Skeletal muscle cell (primary cell): ENCODE measurements at regions not wholly inside any gene's neighbourhood (a gene's known extent, or its start where the extent isn't known, plus 50 kb on each side); places are given as distances from the start of the nearest gene placed in this dataset.

Source experiments
- DNase-seq: peaks from one replicate; pipeline ENCODE4 v3.0.0-alpha.2; 2010; ENCODE audit warnings: low read depth
- H3K4me3 ChIP-seq: 2 replicates; pipeline ENCODE4 v1.5.1; 2011; ENCODE audit warnings: low read depth, mild to moderate bottlenecking, control low read depth, low read length, moderate library complexity

- no peak overlapping the region for H3K4me3 ChIP-seq
- DNase-seq: no peak
These were observed 105.7 kb downstream of the TMEM174 start for GRCh38 chr5:73278693-73279092.

DNA sequence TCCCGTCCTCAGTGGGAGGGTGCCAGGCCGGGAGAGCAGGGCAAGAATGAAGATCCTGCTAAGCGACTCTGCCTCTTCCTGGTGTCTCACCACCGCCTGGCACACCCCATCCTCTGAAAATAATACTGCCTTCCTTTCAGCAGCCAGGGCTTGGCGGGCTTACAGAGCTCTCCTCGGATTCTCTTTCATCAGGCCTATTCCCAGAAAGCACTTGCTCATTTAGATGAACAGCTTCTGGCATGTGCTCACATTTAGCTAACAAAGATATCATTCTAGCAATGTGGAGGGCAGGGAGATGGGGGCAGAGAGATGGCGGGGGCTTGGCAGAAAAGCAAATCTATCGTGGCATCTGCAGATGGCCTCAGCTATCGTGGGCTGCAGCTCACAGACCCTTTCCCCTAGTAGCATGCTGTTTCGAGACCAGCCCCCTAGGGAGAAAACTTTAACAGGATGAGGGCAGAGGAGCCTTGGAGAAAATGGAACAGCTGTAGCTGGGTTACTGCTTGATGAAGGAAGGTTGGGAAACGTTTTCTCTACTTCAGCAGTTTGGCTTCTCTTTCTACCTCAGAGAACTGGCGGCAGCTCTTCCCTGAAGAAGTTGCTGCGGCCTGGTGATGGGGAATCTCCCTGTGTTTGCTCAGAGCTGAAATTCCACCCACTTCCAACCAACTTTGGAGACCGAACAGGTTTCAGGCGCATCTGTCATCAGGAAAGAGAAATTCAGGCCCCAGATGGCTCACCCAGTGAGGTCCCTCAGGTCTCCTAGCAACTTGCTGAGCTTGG is 102.1 kb downstream of the TMEM174 start:
- H3K4me3 ChIP-seq: no peak overlapping the region
- DNase-seq: no peak

GRCh38 chr5:73274121-73274520 is 101.1 kb downstream of the TMEM174 start:
- no peak for DNase-seq

GRCh38 chr5:73273379-73274050 is 100.5 kb downstream of the TMEM174 start:
- no peak for DNase-seq
- H3K4me3 ChIP-seq: no peak overlapping the region

More at GRCh38 chr5:73274121-73274520, 101.1 kb downstream of the TMEM174 start:
- no peak overlapping the region for H3K4me3 ChIP-seq

- no peak for DNase-seq
- H3K4me3 ChIP-seq: no peak overlapping the region
These were observed 99.4 kb downstream of the TMEM174 start for GRCh38 chr5:73272351-73272750.

GRCh38 chr5:73268826-73269225 is 95.8 kb downstream of the TMEM174 start:
- no peak overlapping the region for H3K4me3 ChIP-seq

DNA sequence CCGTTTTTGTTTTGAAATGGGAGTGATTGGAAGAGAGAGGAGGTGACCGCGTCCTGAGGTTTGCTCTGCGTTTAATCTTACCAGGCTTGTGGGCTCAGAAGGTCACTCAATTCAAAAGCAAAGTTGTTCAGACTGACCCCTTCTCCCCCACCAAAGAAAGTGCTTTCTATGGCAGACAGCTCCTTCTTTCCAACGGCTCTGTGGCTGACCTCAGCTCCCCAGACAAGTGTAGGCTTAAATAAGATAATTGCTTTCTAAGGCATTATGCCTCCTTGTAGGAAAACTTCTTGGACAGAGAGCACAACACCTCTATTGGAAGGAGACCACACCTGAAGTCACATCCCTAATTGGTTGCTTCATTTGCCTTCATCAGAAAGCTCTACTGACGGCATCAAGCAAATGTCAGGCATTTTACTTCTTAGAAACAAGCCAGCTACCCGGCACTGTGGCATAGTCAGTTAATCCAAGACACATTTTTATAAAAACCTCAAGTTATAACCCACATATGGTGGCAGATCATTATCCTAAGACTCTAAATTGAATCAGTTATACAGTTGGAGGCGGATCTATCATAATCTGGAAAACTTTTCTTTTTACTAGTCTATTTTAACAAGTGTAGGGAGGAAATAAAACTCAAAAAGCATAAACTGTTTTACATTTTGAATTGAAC is 94.9 kb downstream of the TMEM174 start:
- DNase-seq: no peak
- H3K4me3 ChIP-seq: no peak overlapping the region

More at GRCh38 chr5:73268826-73269225, 95.8 kb downstream of the TMEM174 start:
- no peak for DNase-seq

- DNase-seq: no peak
- H3K4me3 ChIP-seq: no peak overlapping the region
These were observed 94.2 kb downstream of the TMEM174 start for GRCh38 chr5:73266925-73267765.

DNA sequence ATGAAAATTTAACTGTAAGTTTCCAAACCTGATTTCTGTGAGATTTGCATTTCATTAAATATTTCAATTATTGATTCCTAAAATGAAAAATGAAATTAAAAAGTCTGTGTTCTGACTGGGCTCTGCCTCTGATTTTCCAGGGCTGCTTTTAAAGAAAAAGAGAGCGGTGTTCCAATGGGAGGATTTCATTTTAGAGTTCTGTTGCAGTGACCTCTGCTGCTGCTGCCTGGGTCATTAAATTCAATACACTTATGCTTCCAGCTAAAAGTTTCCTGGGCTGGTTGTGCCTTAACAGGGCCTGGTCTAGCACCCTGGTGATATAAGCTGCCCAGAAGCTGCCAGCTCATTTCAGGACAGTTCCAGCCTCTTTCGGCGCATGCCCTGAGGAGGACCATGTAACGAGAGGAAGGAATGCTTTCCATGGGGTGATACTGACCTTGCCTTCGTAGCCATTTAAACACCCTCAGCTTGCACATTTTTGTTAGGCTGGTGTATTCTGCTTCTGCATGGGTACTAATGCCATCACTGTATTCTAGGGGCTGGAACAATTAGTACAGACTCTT is 93.3 kb downstream of the TMEM174 start:
- no peak for DNase-seq
- no peak overlapping the region for H3K4me3 ChIP-seq

DNA sequence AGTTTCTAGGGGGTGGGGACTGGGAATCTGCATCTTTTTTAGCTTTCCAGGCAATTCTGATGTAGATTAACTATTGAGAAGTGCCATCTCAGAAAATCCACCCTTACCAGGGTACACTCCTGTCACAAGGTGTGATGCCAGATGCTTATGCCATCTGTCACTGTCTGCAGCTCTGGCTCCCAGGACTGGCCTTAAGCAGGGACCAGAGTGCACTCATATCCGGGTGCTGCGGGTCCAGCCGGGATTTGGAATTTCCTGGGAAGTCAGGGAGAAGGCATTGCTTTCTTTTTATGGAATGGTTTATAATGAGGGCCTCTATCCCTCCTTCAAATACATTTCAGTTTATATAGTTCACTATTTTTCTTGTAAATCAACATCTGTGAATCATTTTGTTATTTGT is 92.6 kb downstream of the TMEM174 start:
- DNase-seq: no peak
- no peak overlapping the region for H3K4me3 ChIP-seq

- H3K4me3 ChIP-seq: no peak overlapping the region
- DNase-seq: no peak
These were observed 91.6 kb downstream of the TMEM174 start for GRCh38 chr5:73264631-73265030.

- no peak for DNase-seq
- H3K4me3 ChIP-seq: no peak overlapping the region
These were observed 90.2 kb downstream of the TMEM174 start for GRCh38 chr5:73263001-73263710.

- no peak for DNase-seq
- H3K4me3 ChIP-seq: no peak overlapping the region
These were observed 83.9 kb downstream of the TMEM174 start for GRCh38 chr5:73256862-73257261.

DNA sequence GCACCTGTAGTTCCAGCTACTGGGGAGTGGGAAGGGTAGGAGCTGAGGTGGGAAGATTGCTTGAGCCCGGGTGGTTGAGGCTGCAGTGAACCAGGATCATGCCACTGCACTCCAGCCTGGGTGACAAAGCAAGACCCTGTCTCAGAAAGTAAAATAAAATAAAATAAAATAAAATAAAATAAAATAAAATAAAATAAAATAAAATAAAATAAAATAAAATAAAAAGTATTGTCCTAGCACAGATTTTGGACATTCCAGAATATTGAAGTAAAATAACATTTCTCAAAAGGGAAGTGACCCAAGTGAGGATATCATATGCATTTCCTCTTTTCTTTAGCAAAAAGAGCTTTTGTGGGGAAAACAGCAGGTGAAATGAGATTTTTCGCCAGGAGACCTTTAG is 83.5 kb downstream of the TMEM174 start:
- H3K4me3 ChIP-seq: no peak overlapping the region
- DNase-seq: no peak

GRCh38 chr5:73256012-73256411 is 83.0 kb downstream of the TMEM174 start:
- no peak overlapping the region for H3K4me3 ChIP-seq
- DNase-seq: no peak

DNA sequence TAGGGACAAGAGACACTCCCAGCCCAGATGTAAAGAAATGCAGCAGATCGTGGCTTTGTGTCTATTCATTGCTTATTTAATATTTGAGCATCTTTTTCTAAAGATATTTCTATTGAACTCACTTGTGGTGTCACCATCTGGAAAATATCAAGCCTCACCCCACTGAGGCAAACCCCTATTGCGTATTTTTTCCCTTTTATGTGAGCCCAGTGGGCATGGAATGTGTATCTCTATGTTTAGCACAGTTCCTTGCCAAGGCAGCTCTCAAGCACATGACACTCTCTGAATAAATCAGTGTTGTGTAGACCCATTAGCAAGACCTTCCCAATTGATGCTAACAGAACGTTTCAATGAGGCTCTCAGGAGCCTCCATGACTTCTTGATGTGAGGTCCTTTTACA is 81.6 kb downstream of the TMEM174 start:
- H3K4me3 ChIP-seq: no peak overlapping the region
- no peak for DNase-seq

- no peak for DNase-seq
- no peak overlapping the region for H3K4me3 ChIP-seq
These were observed 80.2 kb downstream of the TMEM174 start for GRCh38 chr5:73253047-73253660.

DNA sequence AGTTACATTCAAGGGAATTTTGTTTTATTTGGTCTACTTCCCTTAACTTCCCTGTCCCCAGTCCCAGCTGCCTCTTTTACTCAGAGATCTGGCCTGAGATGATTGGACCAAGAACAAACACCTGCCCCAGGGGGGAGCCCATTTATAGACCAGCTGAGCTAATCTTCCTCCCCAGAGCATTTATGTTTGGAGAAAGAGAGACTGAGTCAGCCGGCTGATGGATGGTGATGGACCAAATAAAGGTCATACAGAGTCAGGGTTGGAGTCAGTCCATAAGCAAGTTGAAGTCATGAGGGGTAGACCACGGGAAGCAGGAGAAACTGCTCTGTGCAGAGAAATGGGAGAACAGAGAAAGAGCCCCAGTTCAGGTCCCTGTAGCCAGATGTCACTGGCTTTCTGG is 77.7 kb downstream of the TMEM174 start:
- DNase-seq: no peak
- H3K4me3 ChIP-seq: no peak overlapping the region
